Activated CD4-positive, CD25-positive, alpha-beta regulatory T cell treated with anti-CD3 and anti-CD28 coated beads, Interleukin-2, amount 50 U/mL, for 24 hours (primary cell): ENCODE measurements at regions not wholly inside any gene's neighbourhood (a gene's known extent, or its start where the extent isn't known, plus 50 kb on each side); places are given as distances from the start of the nearest gene placed in this dataset.
"Not testable (repeated sequence)": the region's sequence is repeated elsewhere in the genome, so short reads cannot be mapped to it uniquely, and the experiment has no call there.

Source experiments
- ATAC-seq, 2 donors: fragments of 150-1000 bp; cut with Tn5 transposase; one replicate each; pipeline ENCODE4 v1.10.0; 2021; ENCODE audit warnings: mild to moderate bottlenecking in 1 of 2, moderate library complexity in 1 of 2

DNA sequence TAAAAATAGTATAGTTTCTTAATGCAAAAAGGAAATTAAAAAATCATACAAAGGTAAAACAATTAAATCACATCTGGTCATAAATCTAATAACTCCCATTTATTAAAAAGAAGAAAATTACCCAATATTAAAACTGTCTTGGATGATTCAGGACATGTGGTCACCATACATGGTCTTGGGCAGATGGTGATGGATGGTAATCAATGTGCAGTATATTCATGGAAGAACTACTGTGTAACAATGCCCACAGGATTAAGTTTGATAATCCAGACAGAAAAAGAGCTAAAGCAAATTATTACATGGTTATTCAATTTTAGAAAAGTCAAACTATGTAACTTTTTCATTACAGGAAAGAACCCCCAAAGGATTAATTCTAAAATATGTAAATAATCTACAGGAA lies 480.6 kb downstream of the QKI start:
- no peak for ATAC-seq

DNA sequence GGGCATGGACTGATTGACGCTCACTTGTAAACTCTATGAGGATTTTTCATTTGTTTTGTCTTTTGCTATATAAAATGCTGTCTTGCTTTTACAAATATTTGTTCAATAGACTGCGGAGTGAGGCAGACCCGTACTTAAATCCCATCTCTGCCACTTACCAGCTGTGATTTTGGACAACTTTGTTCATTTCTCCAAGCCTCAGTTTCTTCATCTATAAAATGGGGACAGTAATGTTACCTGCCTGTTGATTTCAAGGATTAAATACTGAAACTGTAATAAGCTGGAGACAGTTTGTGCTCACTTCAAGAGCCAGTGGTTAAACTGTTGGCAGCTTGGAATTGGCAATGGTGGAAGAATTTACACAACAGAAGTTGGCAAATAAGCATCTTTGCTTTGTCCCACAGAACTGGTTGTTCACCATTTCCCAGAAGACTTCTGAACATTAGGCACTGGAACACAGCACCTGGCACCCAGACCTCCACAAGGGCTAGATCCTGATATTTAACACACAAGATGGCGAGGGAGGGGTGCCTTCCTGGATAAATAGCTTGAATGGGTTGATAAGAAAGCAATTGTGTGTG lies 479.2 kb downstream of the QKI start:
- ATAC-seq, result no peak

DNA sequence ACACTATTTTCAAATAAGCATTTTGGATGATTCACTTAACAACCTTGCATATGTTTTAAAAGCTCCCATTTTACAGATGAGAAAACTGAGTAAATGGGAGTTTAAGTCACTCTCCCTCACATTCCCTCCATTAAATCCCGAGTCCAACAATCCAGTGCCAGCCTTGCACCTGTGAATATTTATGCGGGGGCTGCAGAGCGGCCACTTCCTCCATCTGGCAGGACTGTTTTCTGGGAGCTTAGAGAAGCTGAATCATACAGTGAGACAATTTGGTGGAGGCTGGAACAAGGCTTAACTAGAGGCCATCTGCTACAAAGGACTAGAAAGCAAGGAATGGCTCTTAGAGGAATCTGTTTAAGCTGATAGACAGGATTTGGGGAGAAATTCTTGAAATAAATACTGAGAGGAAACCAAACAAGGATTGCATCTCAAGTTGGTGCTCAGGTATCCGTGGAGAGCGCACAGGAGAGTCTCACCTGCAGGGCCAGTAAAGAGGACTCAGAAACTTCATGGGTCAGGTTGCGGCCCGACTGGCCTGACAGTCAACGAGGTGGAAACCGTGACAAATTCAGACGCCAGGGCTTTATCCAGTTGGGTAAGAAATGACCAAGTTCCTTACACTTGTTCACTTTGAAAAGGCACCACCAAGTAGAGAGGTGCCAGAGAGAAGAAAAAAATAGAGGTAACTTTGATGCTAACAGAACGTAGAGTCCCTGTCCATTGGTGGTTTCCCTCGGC lies 478.5 kb downstream of the QKI start:
- ATAC-seq, result no peak

DNA sequence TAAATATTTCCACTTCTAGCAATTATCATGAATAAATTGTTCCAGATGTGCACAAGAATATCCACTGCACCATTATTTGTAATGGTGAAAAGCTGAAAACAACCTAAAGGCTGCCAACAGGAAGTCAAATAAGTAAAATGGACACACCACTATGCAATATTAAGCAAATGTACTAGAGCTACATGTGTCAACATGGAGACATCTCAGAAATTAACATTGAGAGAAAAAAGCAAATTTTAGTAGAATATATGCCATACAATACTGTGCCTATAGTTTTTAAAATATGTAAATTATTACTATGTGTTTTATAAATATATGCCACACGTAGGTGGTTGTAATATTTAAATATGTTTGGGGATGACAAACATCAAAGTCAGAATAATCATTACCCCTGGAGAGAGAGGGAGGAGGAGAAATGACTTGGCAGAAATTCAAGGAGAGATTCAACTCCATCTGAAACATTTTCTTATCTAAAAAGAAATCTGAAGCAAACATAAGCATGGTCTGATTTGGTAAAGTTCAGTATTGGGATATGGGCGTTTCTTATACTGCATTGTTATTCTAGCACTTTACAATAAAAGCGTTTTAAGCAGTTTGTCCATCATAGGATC lies 475.5 kb downstream of the QKI start:
- ATAC-seq, result no peak

DNA sequence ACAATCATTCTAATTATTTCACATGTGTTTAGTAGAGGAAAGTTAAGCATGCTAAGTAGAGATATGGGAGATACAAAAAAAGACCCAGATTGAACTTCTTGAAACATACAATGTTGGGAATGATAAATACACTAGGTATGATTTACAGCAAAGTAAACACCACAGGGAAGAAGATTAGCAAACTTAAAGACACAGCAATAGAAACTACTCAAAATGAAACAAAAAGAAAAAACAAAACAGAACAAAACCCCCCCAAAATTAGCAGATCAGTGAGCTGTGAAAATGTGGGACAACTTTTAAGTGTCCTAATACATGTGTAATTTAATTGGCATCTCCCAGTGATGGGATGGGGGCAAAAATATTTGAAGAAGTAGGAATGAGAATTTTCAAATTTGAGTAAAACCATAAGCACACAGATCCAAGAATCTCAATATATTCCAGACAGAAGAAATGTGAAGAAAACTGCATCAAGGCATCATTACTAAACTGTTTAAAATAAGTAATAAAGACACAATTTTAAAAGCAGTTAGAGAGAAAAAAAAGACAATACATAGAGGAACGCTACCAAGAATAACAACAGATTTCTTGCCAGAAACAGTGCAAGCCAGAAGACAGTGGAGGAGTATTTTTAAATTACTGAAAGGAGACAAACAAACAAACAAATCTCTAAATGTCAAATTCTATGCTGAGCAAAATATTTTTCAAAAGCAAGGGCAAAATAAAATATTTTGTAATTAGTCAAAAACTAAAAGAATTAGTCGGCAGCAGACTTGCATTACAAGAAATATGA lies 473.7 kb downstream of the QKI start:
- ATAC-seq, result no peak

DNA sequence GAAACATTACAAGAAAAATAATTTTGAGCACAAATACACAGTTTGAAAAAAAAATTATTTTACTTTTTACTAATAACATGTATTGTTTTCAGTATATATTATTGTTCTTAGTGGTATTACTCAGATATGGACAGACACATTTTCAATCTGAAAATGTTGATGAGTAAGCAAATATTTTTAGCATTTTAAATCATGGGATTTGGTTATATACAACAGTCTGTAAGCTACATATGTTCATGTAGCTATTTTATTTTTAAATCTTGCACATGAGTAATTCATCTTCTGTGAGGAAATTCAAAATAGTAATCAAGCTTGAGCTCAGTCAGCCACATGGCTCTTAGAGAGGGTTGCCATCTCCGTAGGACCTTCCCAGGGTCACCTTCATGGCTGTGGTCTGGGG lies 471.9 kb downstream of the QKI start:
- ATAC-seq, result no peak

DNA sequence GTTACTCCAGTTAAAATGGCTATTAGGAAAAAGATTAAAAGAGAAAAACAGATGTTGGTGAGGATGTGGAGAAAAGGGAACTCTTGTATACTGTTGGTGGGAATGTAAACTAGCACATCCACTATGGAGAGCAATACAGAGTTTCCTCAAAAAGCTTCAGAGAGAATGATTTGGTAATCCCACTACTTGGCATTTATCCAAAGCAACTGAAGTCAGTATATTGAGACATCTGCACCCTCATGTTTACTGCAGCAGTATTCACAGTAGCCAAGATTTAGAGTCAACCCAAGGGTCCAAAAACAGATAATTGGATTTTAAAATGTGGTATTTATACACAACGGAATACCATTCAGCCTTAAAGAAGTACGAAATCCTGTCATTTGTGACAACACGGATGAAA lies 469.5 kb downstream of the QKI start:
- no peak for ATAC-seq

DNA sequence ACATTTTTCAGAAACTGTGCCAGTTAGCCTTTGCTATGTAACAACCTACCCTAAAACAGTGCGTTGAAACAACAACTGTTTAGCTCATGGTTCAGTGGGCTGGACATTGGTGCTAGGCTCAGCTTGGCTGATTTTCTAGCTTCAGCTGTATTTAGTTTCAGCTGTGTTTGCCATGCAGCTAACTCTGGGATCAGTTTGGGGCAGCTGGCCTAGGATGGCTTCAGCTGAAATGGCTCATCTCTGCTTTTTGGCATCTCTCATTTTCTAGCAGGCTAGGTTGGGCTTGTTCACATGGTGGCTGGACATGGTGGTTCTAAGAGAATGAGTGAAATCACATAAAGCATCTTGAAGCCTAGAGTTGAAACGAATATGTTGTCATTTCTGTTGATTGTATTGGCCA lies 464.2 kb downstream of the QKI start:
- no peak for ATAC-seq

DNA sequence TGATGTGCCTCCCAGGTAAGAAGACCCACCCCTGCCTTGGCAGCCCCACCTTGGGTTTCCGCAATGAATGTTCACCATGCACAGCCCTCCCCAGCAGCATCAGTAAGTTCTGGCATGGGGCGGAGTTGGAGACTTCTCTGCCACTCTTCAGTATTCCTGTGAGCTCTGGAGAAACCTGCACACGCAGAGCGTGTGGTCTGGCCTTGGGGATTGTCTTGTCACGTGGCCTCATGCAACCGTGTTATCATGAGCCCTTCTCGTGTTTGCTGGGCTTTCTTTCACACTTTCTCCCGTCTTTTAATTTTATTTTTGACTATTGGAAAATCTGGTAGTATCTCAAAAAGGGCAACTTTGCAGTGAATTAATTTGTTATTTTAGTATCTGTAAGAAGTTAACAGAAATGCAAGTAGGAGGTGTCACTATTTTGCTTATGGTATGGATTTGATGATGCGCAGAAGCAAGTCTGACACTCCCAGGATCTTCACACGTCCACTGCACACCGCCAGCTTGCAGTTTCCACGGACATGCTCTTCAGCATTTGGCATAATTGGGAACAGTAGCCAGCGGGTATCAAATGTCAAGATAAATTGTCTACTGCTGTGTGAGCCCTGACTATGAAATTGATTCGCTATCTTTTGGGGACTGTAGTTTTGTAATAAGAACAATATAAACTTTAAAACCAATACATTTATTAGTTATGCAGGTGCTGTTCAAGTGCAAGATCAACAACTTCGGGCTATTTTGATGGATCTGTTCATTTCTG lies 463.5 kb downstream of the QKI start:
- no peak for ATAC-seq

DNA sequence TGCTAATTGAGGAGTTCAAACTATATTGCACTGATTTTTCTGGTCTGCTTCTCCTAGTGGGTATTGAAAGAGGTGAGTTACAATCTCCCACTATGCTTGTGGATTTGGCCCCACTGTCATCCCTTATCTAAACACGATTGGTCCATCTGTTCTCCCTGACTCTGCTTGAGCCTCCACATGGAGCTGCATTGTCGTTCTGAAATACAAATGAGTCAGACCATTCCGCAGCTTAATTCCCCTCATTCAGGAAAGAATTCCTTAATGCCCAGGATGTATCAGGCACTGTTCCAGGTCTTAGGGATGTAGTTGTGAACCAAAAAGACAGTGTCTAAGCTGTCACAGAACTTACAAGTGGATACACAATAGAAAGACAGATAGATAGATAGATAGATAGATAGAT lies 461.9 kb downstream of the QKI start:
- ATAC-seq, result no peak

DNA sequence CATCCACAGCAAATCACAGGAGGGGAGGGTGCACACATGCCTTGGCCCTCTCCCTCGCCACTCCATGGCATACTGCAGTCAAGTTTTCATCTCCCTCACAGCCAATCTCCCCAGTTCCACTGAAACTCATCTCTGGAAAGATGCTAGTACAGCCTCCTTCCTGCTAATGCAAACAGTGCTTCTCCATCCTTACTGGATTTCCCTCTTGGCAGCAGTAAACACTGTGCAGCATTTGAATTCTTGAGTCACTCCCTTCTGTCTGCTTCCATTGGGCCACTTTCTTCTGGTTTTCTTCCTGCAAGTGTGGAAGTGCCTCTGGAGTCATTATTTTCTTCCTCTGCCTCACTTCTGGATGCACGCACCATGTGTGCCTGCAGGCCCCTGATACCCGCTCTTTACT lies 460.3 kb downstream of the QKI start:
- no peak for ATAC-seq

DNA sequence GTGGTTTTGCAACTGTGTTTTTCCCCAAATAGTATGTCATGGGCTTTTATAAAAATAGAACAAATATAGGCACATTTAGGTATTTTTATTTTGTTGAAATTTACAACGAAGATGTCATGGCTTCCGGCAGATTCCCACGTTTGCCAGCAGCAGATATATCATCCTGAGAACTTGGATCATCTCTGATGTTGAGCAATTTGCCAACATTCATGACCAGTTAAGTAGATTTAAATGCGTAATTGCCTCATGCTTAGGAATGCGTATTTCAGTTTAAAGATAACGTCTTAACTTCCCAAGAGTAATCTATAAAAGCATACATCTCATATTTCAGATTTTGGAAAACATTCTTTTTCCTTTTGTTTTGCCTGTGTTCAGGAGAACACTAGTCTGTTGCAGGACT lies 457.8 kb downstream of the QKI start:
- no peak for ATAC-seq

DNA sequence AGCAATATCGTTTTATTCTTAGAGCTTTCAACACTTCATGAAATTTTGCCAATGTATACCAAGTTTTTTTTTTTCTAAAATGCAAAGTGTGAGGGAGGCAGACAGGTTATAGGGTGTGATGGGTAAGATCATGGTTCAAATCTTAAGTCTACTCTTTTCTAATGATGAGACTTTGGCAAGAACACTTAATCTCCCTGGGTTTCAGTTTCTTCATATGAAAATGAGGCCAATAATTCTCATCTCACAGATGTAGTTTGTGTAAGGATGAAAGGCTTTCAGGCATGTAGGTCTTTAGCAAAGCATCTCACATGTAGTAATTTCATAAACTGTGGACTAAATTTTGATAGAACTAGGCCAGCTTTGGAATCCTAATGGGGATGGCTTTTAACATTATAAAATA lies 457.1 kb downstream of the QKI start:
- no peak for ATAC-seq

DNA sequence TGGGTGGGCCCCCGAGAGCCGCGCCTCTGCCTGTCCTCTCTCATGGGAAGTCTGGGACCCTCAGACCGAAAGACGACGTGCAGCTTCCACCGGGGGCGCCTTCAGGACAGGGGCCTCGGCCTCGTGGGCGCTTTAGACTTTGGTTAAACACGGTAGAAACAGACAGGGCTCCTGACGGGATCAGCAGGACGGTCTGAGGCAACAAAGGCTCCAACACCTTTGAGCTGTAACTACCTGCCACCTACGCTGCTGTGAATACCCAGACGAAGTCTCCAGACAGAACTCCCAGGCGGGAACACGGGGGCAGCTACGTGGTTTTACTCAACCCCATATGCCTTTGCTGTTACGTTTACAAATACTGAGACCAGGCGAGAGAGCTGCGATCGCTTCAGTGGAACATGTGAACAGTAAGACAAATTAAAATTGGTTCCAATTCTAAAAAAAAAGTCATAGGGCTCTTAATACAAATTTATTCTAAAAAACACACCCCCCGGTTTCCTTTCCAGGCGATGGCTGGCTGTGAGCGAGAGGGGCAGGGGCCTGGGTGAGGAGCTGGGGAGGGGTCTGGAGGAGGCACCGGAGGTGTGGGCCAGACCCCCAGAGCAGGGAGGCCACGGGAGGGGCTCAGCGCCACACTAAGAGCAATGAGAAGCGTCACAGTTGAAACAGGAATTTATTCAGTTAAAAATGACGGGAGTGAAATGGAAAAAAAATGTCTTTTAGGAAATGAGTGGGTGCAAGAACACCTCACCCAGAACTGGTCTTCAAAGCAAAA lies 453.2 kb downstream of the QKI start:
- ATAC-seq, result no peak

DNA sequence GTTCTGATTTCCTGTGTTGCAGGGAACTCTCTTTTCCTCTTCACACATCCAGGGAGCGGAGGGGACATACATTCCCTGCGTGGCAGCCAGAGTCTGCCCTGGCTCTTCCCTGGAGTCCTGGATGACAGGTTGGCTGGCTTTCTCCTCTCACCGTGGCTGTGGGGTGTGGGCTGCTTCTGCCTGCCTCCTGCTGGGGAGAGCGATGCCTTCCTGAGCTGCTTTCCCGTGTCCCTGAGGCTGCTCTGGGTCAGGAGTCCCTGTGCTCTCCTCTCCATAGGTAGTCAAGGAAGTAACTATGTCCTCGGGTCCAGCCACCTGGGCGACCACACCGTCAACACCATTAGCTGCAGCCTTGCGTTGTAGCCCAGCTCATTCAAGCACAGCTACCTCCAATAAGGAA lies 451.7 kb downstream of the QKI start:
- ATAC-seq, result no peak

DNA sequence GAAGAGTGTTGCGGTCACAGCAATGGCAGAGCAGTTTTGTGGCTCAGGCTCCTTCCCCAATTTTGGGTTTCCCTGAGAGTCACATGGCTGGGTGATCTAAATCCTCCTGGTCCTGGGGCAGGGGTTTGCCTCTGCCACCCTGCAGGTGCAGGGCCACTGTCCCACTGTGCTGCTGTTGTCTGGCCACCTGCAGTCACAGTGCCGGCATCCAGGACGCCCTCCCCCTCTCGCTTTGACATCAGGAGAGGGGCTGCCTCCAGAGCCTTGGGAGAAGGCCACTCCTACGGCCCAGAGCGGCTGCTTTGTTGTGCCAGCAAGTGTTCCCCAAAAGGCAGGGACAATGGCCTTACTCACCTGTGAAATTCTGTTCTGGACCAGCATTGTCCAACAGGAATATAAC lies 449.0 kb downstream of the QKI start:
- ATAC-seq, result no peak

DNA sequence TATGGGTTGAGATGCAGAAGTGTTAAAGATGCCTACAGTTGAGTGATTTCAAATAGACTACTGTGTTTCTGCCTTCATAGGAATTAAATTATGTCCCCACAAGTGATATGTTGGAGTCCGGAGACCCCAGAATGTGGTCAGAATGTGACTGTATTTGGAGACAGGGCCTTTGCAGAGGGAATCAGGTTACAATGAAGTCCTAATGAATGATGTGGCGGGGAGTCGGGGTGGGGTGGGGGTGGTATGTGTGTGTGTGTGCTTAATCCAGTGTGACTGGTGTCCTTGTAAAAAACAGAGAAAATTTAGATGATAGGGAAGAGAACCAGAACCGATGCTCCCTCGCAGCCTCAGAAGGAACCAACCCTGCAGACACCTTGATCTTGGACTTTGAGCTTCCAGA lies 448.2 kb downstream of the QKI start:
- no peak for ATAC-seq

DNA sequence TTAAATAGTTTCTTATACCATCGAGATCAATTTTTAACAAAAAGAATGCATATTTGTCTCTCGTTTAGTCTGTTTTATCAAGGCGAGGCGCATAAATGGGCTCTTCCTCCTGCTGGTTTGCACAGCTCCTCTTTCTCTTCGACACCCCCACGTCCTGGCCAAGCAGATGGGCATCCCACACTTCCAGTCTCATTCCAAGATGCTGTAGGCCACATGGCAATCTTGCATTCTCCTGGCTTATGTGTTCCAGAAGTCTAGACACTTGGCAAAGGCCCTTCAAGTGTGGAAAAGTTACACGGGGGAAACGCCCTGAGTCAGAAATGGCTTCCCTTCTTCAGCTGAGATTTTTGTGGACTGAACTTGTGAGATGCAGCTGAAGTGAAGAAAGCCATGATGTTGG lies 447.1 kb downstream of the QKI start:
- no peak for ATAC-seq

DNA sequence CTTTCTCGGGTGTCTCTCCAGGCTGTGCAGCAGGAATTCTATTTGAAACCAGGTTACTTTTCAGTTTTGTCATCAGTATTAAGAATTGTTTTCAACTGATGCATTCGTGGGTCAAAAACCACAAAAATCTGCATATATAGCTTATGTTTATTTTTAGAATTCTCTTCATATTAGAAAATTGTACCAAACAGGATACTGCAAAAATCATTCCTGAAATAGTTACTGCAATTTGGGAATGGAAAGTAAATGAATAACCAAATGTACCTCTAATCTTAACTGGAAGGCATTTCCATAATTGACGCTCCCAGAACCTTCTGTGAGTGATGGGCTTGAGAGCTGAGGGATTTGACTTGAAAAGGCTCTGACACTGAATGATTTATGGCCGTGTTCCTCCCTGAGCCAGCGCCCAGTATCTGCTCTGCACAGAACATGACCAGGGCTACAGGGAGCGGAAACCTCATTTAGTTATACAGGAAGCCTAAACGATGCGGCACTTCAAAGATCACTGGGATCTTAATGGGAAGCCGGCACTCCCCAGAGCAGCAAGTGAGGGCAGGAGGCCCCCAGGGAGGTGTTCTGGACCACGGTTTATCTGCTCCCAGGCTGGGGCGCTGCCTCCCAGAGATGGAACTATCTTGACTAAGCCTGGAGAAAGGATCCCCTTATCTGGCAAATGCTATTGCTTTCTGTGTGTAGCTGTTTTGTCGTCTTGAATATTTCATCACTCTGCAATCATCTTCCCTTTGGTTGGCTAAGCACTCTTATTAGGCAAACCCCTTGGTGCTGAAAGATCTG lies 446.0 kb downstream of the QKI start:
- no peak for ATAC-seq

DNA sequence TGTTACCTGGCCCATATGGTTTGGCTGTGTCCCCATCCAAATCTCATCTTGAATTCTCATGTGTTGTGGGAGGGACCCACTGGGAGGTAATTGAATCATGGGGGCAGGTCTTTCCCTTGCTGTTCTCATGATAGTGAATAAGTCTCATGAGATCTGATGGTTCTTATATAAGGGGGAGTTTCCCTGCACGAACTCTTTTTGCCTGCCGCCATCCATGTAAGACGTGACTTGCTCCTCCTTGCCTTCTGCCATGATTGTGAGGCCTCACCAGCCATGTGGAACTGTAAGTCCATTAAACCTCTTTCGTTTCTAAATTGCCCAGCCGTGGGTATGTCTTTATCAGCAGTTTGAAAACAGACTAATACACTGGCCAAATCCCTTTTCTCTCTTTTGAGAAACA lies 444.4 kb downstream of the QKI start:
- ATAC-seq, result not testable (repeated sequence)

DNA sequence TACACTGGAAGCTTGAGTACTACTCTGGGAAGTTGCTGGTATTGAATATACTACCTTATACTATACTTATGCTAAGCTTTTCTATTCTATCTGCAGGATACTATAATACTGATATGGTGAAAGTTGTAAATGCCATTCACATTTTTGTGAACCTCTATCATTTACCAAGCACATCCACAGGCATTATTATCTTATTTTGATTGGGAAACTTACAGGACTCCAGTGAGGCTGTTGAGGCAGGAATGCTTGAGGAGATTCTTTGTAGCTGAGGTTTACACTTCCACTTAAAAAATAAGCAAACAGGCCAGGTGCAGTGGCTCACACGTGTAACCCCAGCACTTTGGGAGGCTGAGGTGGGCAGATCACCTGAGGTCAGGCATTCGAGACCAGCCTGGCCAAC lies 442.9 kb downstream of the QKI start:
- no peak for ATAC-seq
